Neutrophil (primary cell): ENCODE measurements at regions not wholly inside any gene's neighbourhood (a gene's known extent, or its start where the extent isn't known, plus 50 kb on each side); places are given as distances from the start of the nearest gene placed in this dataset.

ENCODE experiments used
- H3K27ac ChIP-seq: fragments of 200-600 bp; sonication (generic); 2 replicates; pipeline ENCODE4 v1.5.1; 2016; ENCODE audit warnings: mild to moderate bottlenecking, moderate library complexity
- H3K27me3 ChIP-seq: fragments of 200-600 bp; sonication (generic); 2 replicates; pipeline ENCODE4 v1.6.0; 2016; ENCODE audit warnings: mild to moderate bottlenecking
- H3K36me3 ChIP-seq: fragments of 200-600 bp; sonication (generic); 2 replicates; pipeline ENCODE4 v1.5.1; 2017
- H3K4me1 ChIP-seq, 2 experiments: fragments of 200-600 bp in 1 of 2; sonication (generic) in 1 of 2; 1 replicate in 1 of 2; 2 replicates in 1 of 2; pipeline versions ENCODE4 v1.5.1 to v1.6.1; 2013 to 2016; ENCODE audit warnings: low read depth in 1 of 2, low read length in 1 of 2, mild to moderate bottlenecking in 1 of 2, moderate library complexity in 1 of 2; ENCODE audit not compliant: control insufficient read depth in 1 of 2, insufficient read depth in 1 of 2
- H3K4me3 ChIP-seq, 2 experiments: fragments of 200-600 bp in 1 of 2; sonication (generic) in 1 of 2; 1 replicate in 1 of 2; 2 replicates in 1 of 2; pipeline ENCODE4 v1.5.1; 2013 to 2016; ENCODE audit warnings: low read depth in 1 of 2, low read length in 1 of 2, mild to moderate bottlenecking in 1 of 2, moderate library complexity in 1 of 2
- H3K9me3 ChIP-seq: fragments of 200-600 bp; sonication (generic); 2 replicates; pipeline ENCODE4 v1.5.1; 2016
- CTCF ChIP-seq: fragments of 200-600 bp; sonication (generic); IDR thresholded peaks from 2 replicates; pipeline ENCODE4 v1.5.1; 2016; ENCODE audit warnings: antibody characterized with exemption

GRCh38 chr5:8316608-8317280, 447.8 kb downstream of the MTRR start:
- H3K4me3 ChIP-seq, result no peak overlapping the region
- H3K4me1 ChIP-seq, result no peaks in the 10 kb centered on the region
- no peaks in the 10 kb centered on the region for H3K9me3 ChIP-seq
- no peaks in the 10 kb centered on the region for H3K27me3 ChIP-seq
- H3K27ac ChIP-seq, result no peak overlapping the region
- no peak for TF ChIP-seq CTCF
- H3K36me3 ChIP-seq, result no peaks in the 10 kb centered on the region

- no peaks in the 10 kb centered on the region for H3K9me3 ChIP-seq
- no peaks in the 10 kb centered on the region for H3K27me3 ChIP-seq
- H3K4me1 ChIP-seq, result no peaks in the 10 kb centered on the region
- no peak overlapping the region for H3K27ac ChIP-seq
- no peaks in the 10 kb centered on the region for H3K36me3 ChIP-seq
- TF ChIP-seq CTCF, result no peak
- no peak overlapping the region for H3K4me3 ChIP-seq
Measured at GRCh38 chr5:8317335-8317734, 448.4 kb downstream of the MTRR start.

- Histone ChIP-seq H3K4me3 (no peak overlapping the region), H3K27me3 (no peaks in the 10 kb centered on the region), H3K27ac (no peak overlapping the region), H3K36me3 (no peaks in the 10 kb centered on the region), H3K9me3 (no peaks in the 10 kb centered on the region), H3K4me1 (no peaks in the 10 kb centered on the region)
- no peak for TF ChIP-seq CTCF
Measured at GRCh38 chr5:8320244-8320643, 451.3 kb downstream of the MTRR start.

- Histone ChIP-seq H3K27me3 (no peaks in the 10 kb centered on the region), H3K4me1 (no peaks in the 10 kb centered on the region), H3K4me3 (no peak overlapping the region), H3K9me3 (no peaks in the 10 kb centered on the region), H3K36me3 (no peaks in the 10 kb centered on the region), H3K27ac (no peak overlapping the region)
- TF ChIP-seq CTCF, result no peak
Measured at GRCh38 chr5:8321272-8321671, 452.3 kb downstream of the MTRR start.

GRCh38 chr5:8322484-8322883, 453.5 kb downstream of the MTRR start:
- Histone ChIP-seq H3K4me3 (no peak overlapping the region), H3K36me3 (no peaks in the 10 kb centered on the region), H3K9me3 (no peaks in the 10 kb centered on the region), H3K27me3 (no peaks in the 10 kb centered on the region), H3K27ac (no peak overlapping the region), H3K4me1 (no peaks in the 10 kb centered on the region)
- TF ChIP-seq CTCF, result no peak
